MM.1S (cell line): ENCODE measurements at regions not wholly inside any gene's neighbourhood (a gene's known extent, or its start where the extent isn't known, plus 50 kb on each side); places are given as distances from the start of the nearest gene placed in this dataset.
A peak's percentile ranks its signal among the peaks of the same experiment; 100 is the strongest.

Experiments used
- DNase-seq: peaks from one replicate; pipeline ENCODE4 v3.0.0-alpha.2; 2015
- H2AFZ ChIP-seq: fragments of 300-600 bp; sonication (generic); 2 replicates; pipeline ENCODE4 v1.6.0; 2016; ENCODE audit warnings: antibody characterized with exemption, low read length
- H3F3A ChIP-seq: fragments of 300-600 bp; sonication (generic); 2 replicates; pipeline ENCODE4 v1.6.1; 2016; ENCODE audit warnings: mild to moderate bottlenecking, antibody characterized with exemption, low read length, moderate library complexity, mixed read lengths; ENCODE audit not compliant: insufficient read depth
- H3K27ac ChIP-seq: fragments of 300-600 bp; sonication (generic); 2 replicates; pipeline ENCODE4 v1.5.1; 2016; ENCODE audit warnings: mild to moderate bottlenecking, low read length
- H3K27me3 ChIP-seq: fragments of 300-600 bp; sonication (generic); replicated peaks from 2 replicates; pipeline ENCODE4 v1.6.0; 2016; ENCODE audit warnings: low read length; ENCODE audit not compliant: insufficient read depth
- H3K36me3 ChIP-seq: fragments of 300-600 bp; sonication (generic); replicated peaks from 2 replicates; pipeline ENCODE4 v1.6.1; 2016; ENCODE audit warnings: mild to moderate bottlenecking, low read length, mixed read lengths; ENCODE audit not compliant: insufficient read depth
- H3K4me1 ChIP-seq: fragments of 300-600 bp; sonication (generic); 2 replicates; pipeline ENCODE4 v1.6.1; 2016; ENCODE audit warnings: low read length, mixed read lengths
- H3K4me2 ChIP-seq: fragments of 300-600 bp; sonication (generic); 2 replicates; pipeline ENCODE4 v1.6.0; 2016; ENCODE audit warnings: low read depth, low read length
- H3K4me3 ChIP-seq: fragments of 300-600 bp; sonication (generic); 2 replicates; pipeline ENCODE4 v1.5.1; 2016; ENCODE audit warnings: low read length, mixed read lengths
- H3K79me2 ChIP-seq: fragments of 300-600 bp; sonication (generic); 2 replicates; pipeline ENCODE4 v1.6.1; 2016; ENCODE audit warnings: mixed run types, low read length, mixed read lengths
- H3K9ac ChIP-seq: fragments of 300-600 bp; sonication (generic); 2 replicates; pipeline ENCODE4 v1.6.1; 2016; ENCODE audit warnings: low read length, mixed read lengths
- H3K9me2 ChIP-seq: fragments of 300-600 bp; sonication (generic); replicated peaks from 2 replicates; pipeline ENCODE4 v1.6.1; 2016; ENCODE audit warnings: mild to moderate bottlenecking, low read length, mixed read lengths; ENCODE audit not compliant: insufficient read depth
- H3K9me3 ChIP-seq: fragments of 300-600 bp; sonication (generic); replicated peaks from 2 replicates; pipeline ENCODE4 v1.6.1; 2016; ENCODE audit warnings: mild to moderate bottlenecking, low read length, mixed read lengths; ENCODE audit not compliant: insufficient read depth
- H4K20me1 ChIP-seq: fragments of 300-600 bp; sonication (generic); 2 replicates; pipeline ENCODE4 v1.6.1; 2016; ENCODE audit warnings: mild to moderate bottlenecking, low read length, moderate library complexity, mixed read lengths; ENCODE audit not compliant: insufficient read depth
- CTCF ChIP-seq: fragments of 300-600 bp; sonication (generic); IDR thresholded peaks from 2 replicates; pipeline ENCODE4 v1.5.1; 2016; ENCODE audit warnings: antibody characterized with exemption, low read length, mixed read lengths
- EZH2 ChIP-seq: fragments of 300-600 bp; sonication (generic); optimal IDR thresholded peaks from 2 replicates; pipeline ENCODE3; 2017; ENCODE audit warnings: low read depth, mild to moderate bottlenecking, antibody characterized with exemption, low read length, mixed read lengths
- EZH2phosphoT487 ChIP-seq: fragments of 300-600 bp; sonication (generic); IDR thresholded peaks from 2 replicates; pipeline ENCODE4 v1.6.1; 2018; ENCODE audit warnings: antibody characterized with exemption, low read length

GRCh38 chr3:176765382-176765900 lies 431.8 kb downstream of the TBL1XR1 start:
- Histone ChIP-seq H3K27me3 (no peaks in the 10 kb centered on the region), H3K36me3 (no peaks in the 10 kb centered on the region), H2AFZ (no peak overlapping the region), H3F3A (no peaks in the 10 kb centered on the region), H3K4me3 (no peak overlapping the region), H3K9me2 (no peaks in the 10 kb centered on the region), H3K27ac (no peak overlapping the region), H3K9me3 (no peaks in the 10 kb centered on the region), H3K4me2 (no peak overlapping the region), H3K9ac (no peak overlapping the region), H3K4me1 (no peaks in the 10 kb centered on the region), H3K79me2 (no peaks in the 10 kb centered on the region), H4K20me1 (no peaks in the 10 kb centered on the region)
- no peak for DNase-seq
- no peak for TF ChIP-seq EZH2
- TF ChIP-seq CTCF, result no peak
- TF ChIP-seq EZH2phosphoT487, result no peak

GRCh38 chr3:176759815-176760506 lies 437.3 kb downstream of the TBL1XR1 start:
- no peak overlapping the region for H3K4me2 ChIP-seq
- no peaks in the 10 kb centered on the region for H4K20me1 ChIP-seq
- H3K9me2 ChIP-seq, result no peaks in the 10 kb centered on the region
- H3K27ac ChIP-seq, result no peak overlapping the region
- H2AFZ ChIP-seq, result no peak overlapping the region
- H3K9me3 ChIP-seq, result no peaks in the 10 kb centered on the region
- no peaks in the 10 kb centered on the region for H3K36me3 ChIP-seq
- H3K27me3 ChIP-seq, result no peaks in the 10 kb centered on the region
- DNase-seq, result no peak
- H3K79me2 ChIP-seq, result no peaks in the 10 kb centered on the region
- no peak for TF ChIP-seq EZH2phosphoT487
- TF ChIP-seq EZH2, result no peak
- no peak for TF ChIP-seq CTCF
- no peak overlapping the region for H3K9ac ChIP-seq
- no peaks in the 10 kb centered on the region for H3K4me1 ChIP-seq
- H3K4me3 ChIP-seq, result no peak overlapping the region
- no peaks in the 10 kb centered on the region for H3F3A ChIP-seq

- no peak for TF ChIP-seq EZH2
- no peak for TF ChIP-seq EZH2phosphoT487
- TF ChIP-seq CTCF, result no peak
- Histone ChIP-seq H3K4me2 (peak overlapping the region; percentile 24), H3K4me1 (no peaks in the 10 kb centered on the region), H2AFZ (0 out of 2 replicates have a peak overlapping the region, but pooled peaks have one; percentile 39), H3K36me3 (no peaks in the 10 kb centered on the region), H3F3A (no peaks in the 10 kb centered on the region), H3K9me2 (no peaks in the 10 kb centered on the region), H3K27me3 (no peaks in the 10 kb centered on the region), H3K4me3 (no peak overlapping the region), H3K9ac (no peak overlapping the region), H3K9me3 (no peaks in the 10 kb centered on the region), H4K20me1 (no peaks in the 10 kb centered on the region), H3K79me2 (no peaks in the 10 kb centered on the region), H3K27ac (no peak overlapping the region)
- peak; percentile 22 for DNase-seq
Measured at GRCh38 chr3:176757429-176757828, 439.9 kb downstream of the TBL1XR1 start.
